ENCODE measurements at regions not wholly inside any gene's neighbourhood (a gene's known extent, or its start where the extent isn't known, plus 50 kb on each side); places are given as distances from the start of the nearest gene placed in this dataset.

DNA sequence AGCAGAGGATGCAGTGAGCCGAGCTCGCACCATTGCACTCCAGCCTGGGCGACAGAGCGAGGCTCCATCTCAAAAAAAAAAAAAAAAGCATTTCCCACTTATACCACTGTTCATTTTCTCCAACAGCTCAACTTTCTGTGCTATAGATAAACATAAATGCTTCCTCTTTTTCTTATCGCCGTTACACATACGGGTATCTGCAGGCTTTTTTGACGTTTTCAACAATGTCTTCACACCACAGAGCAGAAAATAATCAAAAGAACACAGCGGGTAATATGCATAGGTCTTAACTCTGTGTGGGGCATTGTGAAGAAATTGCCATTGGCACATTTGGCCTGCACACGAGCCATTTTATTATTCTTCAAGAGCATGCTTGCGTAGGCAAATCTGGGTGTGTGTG is 86.4 kb downstream of the CAPZA3 start:
- Histone ChIP-seq H3K4me3 (replicated peaks in 1 of 3; ENCODE audit: insufficient read depth in 1 of 3, low read depth in 1 of 3, low read length in 3 of 3) (no peak overlapping the region), H2AFZ (ENCODE audit: low read depth, low read length) (no peak overlapping the region), H3K9me1 (replicated peaks; ENCODE audit: control insufficient read depth, extremely low read depth, insufficient read depth, low read length) (no peaks in the 10 kb centered on the region), H3K9me3 (replicated peaks; ENCODE audit: control insufficient read depth, insufficient read depth, low read length) (no peaks in the 10 kb centered on the region), H3K27ac (ENCODE audit: insufficient read depth, low read depth, low read length) (no peak overlapping the region), H3K4me2 (ENCODE audit: insufficient read depth, low read length) (no peak overlapping the region), H3K79me2 (ENCODE audit: control insufficient read depth, insufficient read depth, low read length) (no peaks in the 10 kb centered on the region), H3K9ac (replicated peaks; ENCODE audit: extremely low read depth, insufficient read depth, low read length) (no peak overlapping the region), H4K20me1 (replicated peaks; ENCODE audit: control insufficient read depth, extremely low read depth, insufficient read depth, low read length) (no peaks in the 10 kb centered on the region), H3K4me1 (ENCODE audit: control insufficient read depth, extremely low read depth, insufficient read depth, low read length) (no peaks in the 10 kb centered on the region), H3K36me3 (ENCODE audit: control insufficient read depth in 2 of 2, extremely low read depth in 1 of 2, insufficient read depth in 2 of 2, low read length in 2 of 2) (no peaks in the 10 kb centered on the region), H3K27me3 (ENCODE audit: control insufficient read depth in 2 of 2, insufficient read depth in 2 of 2, low read length in 2 of 2) (no peaks in the 10 kb centered on the region)
- dilution Hi-C loops (cut with MboI; ENCODE audit: extremely low pct_ligation_motif_present, low sequenced_read_pairs): no loop called here
- TF ChIP-seq POLR2AphosphoS5 (IDR thresholded peaks at IDR 0.05; ENCODE audit: insufficient read depth, low read depth, low read length) (no peak), EZH2 (IDR thresholded peaks at IDR 0.05; ENCODE audit: borderline replicate concordance, low read depth, low read length, severe bottlenecking) (no peak), GATA2 (IDR thresholded peaks at IDR 0.05; ENCODE audit: insufficient read depth, insufficient read length, low read depth, low read length) (no peak), MYC (IDR thresholded peaks at IDR 0.05; ENCODE audit: low read depth, low read length) (no peak), FOS (IDR thresholded peaks at IDR 0.05; ENCODE audit: borderline replicate concordance, insufficient read depth, low read length) (no peak)
- FAIRE-seq (no peak), DNase-seq (ENCODE audit: low read depth, low spot score) (no peak)
- ChIA-PET POLR2A (no interaction called here), CTCF (interaction anchor here (1.3 kb wide), 1 partner anchor 11 kb away, joined by 3 read pairs; no protein-coding TSS in a partner anchor)
- intact Hi-C loops (cut with micrococcal nuclease): no loop called here
- BruUV-seq (replicated peaks): no TSS peak

DNA sequence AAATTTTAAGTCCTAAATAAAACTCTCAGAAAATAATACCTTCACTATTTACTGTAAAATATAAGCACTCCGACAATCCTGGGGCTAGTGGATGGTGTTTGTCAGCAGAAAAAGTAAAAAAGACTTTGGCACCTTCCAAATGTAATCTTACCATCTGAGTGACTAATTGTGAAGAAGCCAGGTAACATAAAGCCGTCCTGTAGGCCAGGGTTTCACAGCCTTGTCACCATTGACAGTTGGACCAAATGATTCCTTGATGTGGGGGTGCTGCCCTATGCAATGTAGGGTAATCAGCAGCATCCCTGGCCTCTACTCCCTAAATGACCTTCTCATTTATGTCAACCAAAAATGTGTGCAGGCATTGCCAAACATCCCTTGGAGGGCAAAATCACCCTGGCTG is 87.2 kb downstream of the CAPZA3 start:
- H4K20me1 ChIP-seq (replicated peaks; ENCODE audit: control insufficient read depth, extremely low read depth, insufficient read depth, low read length): no peaks in the 10 kb centered on the region
- H3K79me2 ChIP-seq (ENCODE audit: control insufficient read depth, insufficient read depth, low read length): no peaks in the 10 kb centered on the region
- no peaks in the 10 kb centered on the region for H3K4me1 ChIP-seq (ENCODE audit: control insufficient read depth, extremely low read depth, insufficient read depth, low read length)
- intact Hi-C loops (cut with micrococcal nuclease): no loop called here
- H3K36me3 ChIP-seq (ENCODE audit: control insufficient read depth in 2 of 2, extremely low read depth in 1 of 2, insufficient read depth in 2 of 2, low read length in 2 of 2): no peaks in the 10 kb centered on the region
- H3K9me3 ChIP-seq (replicated peaks; ENCODE audit: control insufficient read depth, insufficient read depth, low read length): no peaks in the 10 kb centered on the region
- H3K4me3 ChIP-seq (replicated peaks in 1 of 3; ENCODE audit: insufficient read depth in 1 of 3, low read depth in 1 of 3, low read length in 3 of 3): no peak overlapping the region
- no peak overlapping the region for H3K4me2 ChIP-seq (ENCODE audit: insufficient read depth, low read length)
- ChIA-PET CTCF (interaction anchor here (1.3 kb wide), 1 partner anchor 10 kb away, joined by 3 read pairs; no protein-coding TSS in a partner anchor), POLR2A (no interaction called here)
- no peak overlapping the region for H2AFZ ChIP-seq (ENCODE audit: low read depth, low read length)
- BruUV-seq (replicated peaks): no TSS peak
- TF ChIP-seq EZH2 (IDR thresholded peaks at IDR 0.05; ENCODE audit: borderline replicate concordance, low read depth, low read length, severe bottlenecking) (no peak), FOS (IDR thresholded peaks at IDR 0.05; ENCODE audit: borderline replicate concordance, insufficient read depth, low read length) (no peak), GATA2 (IDR thresholded peaks at IDR 0.05; ENCODE audit: insufficient read depth, insufficient read length, low read depth, low read length) (no peak), CTCF (IDR thresholded peaks at IDR 0.05; ENCODE audit: extremely low read depth in 1 of 2, insufficient read depth in 1 of 2, low read depth in 1 of 2, low read length in 2 of 2) (no peak), POLR2A (IDR thresholded peaks at IDR 0.05; ENCODE audit: low read depth, low read length) (no peak), MYC (IDR thresholded peaks at IDR 0.05; ENCODE audit: low read depth, low read length) (no peak), POLR2AphosphoS5 (IDR thresholded peaks at IDR 0.05; ENCODE audit: insufficient read depth, low read depth, low read length) (no peak)
- no peak overlapping the region for H3K27ac ChIP-seq (ENCODE audit: insufficient read depth, low read depth, low read length)
- dilution Hi-C loops (cut with MboI; ENCODE audit: extremely low pct_ligation_motif_present, low sequenced_read_pairs): no loop called here
- no peak overlapping the region for H3K9ac ChIP-seq (replicated peaks; ENCODE audit: extremely low read depth, insufficient read depth, low read length)
- H3K9me1 ChIP-seq (replicated peaks; ENCODE audit: control insufficient read depth, extremely low read depth, insufficient read depth, low read length): no peaks in the 10 kb centered on the region
- H3K27me3 ChIP-seq (ENCODE audit: control insufficient read depth in 2 of 2, insufficient read depth in 2 of 2, low read length in 2 of 2): no peaks in the 10 kb centered on the region
- FAIRE-seq (no peak), DNase-seq (ENCODE audit: low read depth, low spot score) (no peak)
